Ovary (tissue), 7 donors: ENCODE measurements at regions not wholly inside any gene's neighbourhood (a gene's known extent, or its start where the extent isn't known, plus 50 kb on each side); places are given as distances from the start of the nearest gene placed in this dataset.
"Not testable (repeated sequence)": the region's sequence is repeated elsewhere in the genome, so short reads cannot be mapped to it uniquely, and the experiment has no call there.

Experiments
- DNase-seq, 5 donors: peaks; one replicate each; pipeline ENCODE4 v3.0.0-alpha.2; 2019 to 2020
- H3K27ac ChIP-seq, 2 donors: fragments of 200-600 bp; one replicate each; pipeline versions ENCODE4 v1.5.1 to v1.8.0; 2019 to 2022
- H3K27me3 ChIP-seq: fragments of 200-600 bp; one replicate; pipeline ENCODE4 v1.8.0; 2022
- H3K36me3 ChIP-seq: fragments of 200-600 bp; sonication (generic); one replicate; pipeline ENCODE4 v1.5.1; 2019
- H3K4me1 ChIP-seq: one replicate; pipeline ENCODE4 v1.8.1; 2013; ENCODE audit warnings: mild to moderate bottlenecking, moderate library complexity; ENCODE audit not compliant: insufficient read depth
- H3K4me3 ChIP-seq: fragments of 200-600 bp; sonication (generic); one replicate; pipeline ENCODE4 v1.5.1; 2017
- H3K9me3 ChIP-seq, 2 donors: fragments of 200-600 bp in 1 of 2; sonication (generic) in 1 of 2; one replicate each; pipeline versions ENCODE4 v1.5.1 to v1.8.1; 2013 to 2019; ENCODE audit warnings: mild to moderate bottlenecking in 1 of 2, moderate library complexity in 1 of 2
- EP300 ChIP-seq: sonication (generic); formaldehyde crosslinking; IDR thresholded peaks from one replicate; pipeline ENCODE4 v1.6.1; 2017; ENCODE audit warnings: antibody characterized with exemption
- POLR2A ChIP-seq: fragments of 450-650 bp; IDR thresholded peaks from one replicate; pipeline ENCODE4 v1.6.1; 2017; ENCODE audit warnings: antibody characterized with exemption, mild to moderate bottlenecking, moderate library complexity
- WGBS, 3 donors: extraction: QIAGEN DNeasy Blood & Tissue Kit in 1 of 3; methylation state at CpG; one replicate each; pipeline versions ENCODE4 v1.1.5 to v1.1.7; 2013 to 2017; 5-methylcytosine and 5-hydroxymethylcytosine counted together
- intact Hi-C, 4 donors: fragments of 100-400 bp; cut with DNase I; formaldehyde crosslinking; loops; one replicate each; pipeline versions ENCODE4 v1.11.0 to v1.15.1; 2022 to 2023
- TF ChIP-seq, protein P1 (sequence below), 3 donors: fragments of 450-650 bp in 2 of 3; fragments of 200-600 bp in 1 of 3; IDR thresholded peaks; one replicate each; pipeline versions ENCODE4 v1.5.1 to v1.8.0; 2016 to 2022; ENCODE audit warnings: antibody characterized with exemption in 3 of 3, mild to moderate bottlenecking in 1 of 3
- donor health status: DM: no; HTN: no; CAD: no; lungs with moderate emphysema.
- donor health status: DM: no; HTN: no; CAD: no.
- donor health status: Bipolar disorder and iron deficiency.
- donor health status: DM: no; HTN: no; CAD: no.
- donor health status: DM: yes; HTN: yes; CAD: no.

DNA sequence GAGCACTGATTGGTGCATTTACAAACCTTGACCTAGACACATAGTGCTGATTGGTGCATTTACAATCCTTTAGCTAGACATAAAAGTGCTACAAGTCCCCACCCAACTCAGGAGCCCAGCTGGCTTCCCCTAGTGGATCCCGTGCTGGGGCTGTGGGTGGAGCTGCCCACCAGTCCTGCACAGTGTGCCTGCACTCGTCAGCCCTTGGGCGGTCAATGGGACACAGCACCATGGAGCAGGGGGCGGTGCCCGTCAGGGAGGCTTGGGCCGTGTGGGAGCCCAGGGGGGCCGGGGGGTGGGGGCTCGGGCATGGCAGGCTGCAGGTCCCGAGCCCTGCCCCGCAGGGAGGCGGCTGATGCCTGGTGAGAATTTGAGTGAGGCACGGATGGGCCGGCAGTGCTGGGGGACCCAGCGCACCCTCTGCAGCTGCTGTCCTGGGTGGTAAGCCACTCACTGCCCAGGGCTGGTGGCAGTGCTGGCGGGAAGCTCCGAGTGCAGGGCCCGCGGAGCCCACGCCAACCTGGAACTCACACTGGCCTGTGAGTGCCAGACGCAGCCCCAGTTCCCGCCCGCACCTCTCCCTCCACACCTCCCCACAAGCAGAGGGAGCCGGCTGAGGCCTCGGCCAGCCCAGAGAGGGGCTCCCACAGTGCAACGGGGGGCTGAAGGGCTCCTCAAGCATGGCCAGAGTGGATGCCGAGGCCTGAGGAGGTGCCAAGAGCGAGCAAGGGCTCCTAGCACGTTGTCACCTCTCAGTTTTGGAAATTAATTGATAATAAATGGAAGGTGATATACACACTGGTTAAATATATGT, 207.7 kb downstream of the RAP2B start:
- no peaks in the 10 kb centered on the region for H3K9me3 ChIP-seq
- no peaks in the 10 kb centered on the region for H3K4me1 ChIP-seq
- TF ChIP-seq, protein P1, sequence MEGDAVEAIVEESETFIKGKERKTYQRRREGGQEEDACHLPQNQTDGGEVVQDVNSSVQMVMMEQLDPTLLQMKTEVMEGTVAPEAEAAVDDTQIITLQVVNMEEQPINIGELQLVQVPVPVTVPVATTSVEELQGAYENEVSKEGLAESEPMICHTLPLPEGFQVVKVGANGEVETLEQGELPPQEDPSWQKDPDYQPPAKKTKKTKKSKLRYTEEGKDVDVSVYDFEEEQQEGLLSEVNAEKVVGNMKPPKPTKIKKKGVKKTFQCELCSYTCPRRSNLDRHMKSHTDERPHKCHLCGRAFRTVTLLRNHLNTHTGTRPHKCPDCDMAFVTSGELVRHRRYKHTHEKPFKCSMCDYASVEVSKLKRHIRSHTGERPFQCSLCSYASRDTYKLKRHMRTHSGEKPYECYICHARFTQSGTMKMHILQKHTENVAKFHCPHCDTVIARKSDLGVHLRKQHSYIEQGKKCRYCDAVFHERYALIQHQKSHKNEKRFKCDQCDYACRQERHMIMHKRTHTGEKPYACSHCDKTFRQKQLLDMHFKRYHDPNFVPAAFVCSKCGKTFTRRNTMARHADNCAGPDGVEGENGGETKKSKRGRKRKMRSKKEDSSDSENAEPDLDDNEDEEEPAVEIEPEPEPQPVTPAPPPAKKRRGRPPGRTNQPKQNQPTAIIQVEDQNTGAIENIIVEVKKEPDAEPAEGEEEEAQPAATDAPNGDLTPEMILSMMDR (IDR thresholded peaks at IDR 0.05): no peak
- TF ChIP-seq EP300: no peak
- TF ChIP-seq POLR2A: no peak
- H3K4me3 ChIP-seq: no peak overlapping the region
- no peak overlapping the region for H3K27ac ChIP-seq
- no peaks in the 10 kb centered on the region for H3K27me3 ChIP-seq
- intact Hi-C loops: no loop called here
- DNase-seq: no peak
- 92 to 95% (median 92%) methylated on average over 13 to 28 of the region's 28 CpGs for WGBS, 3 donors
- no peaks in the 10 kb centered on the region for H3K36me3 ChIP-seq

- Histone ChIP-seq H3K36me3 (no peaks in the 10 kb centered on the region), H3K9me3 (no peaks in the 10 kb centered on the region), H3K4me1 (no peaks in the 10 kb centered on the region), H3K27me3 (no peaks in the 10 kb centered on the region), H3K27ac (no peak overlapping the region), H3K4me3 (no peak overlapping the region)
- 93 to 94% (median 94%) methylated on average over 1 of the region's 1 CpG for WGBS, 3 donors
- no peak for DNase-seq
- intact Hi-C loops: no loop called here
- TF ChIP-seq EP300 (no peak), POLR2A (no peak)
- TF ChIP-seq, protein P1 (IDR thresholded peaks at IDR 0.05): no peak
These were observed 208.7 kb downstream of the RAP2B start for GRCh38 chr3:153370680-153371079.

GRCh38 chr3:153372326-153372725, 210.3 kb downstream of the RAP2B start:
- Histone ChIP-seq H3K4me3 (no peak overlapping the region), H3K27me3 (no peaks in the 10 kb centered on the region), H3K9me3 (no peaks in the 10 kb centered on the region), H3K36me3 (no peaks in the 10 kb centered on the region), H3K4me1 (no peaks in the 10 kb centered on the region), H3K27ac (no peak overlapping the region)
- intact Hi-C loops: no loop called here
- 85 to 93% (median 86%) methylated on average over 5 of the region's 5 CpGs for WGBS, 3 donors
- no peak for DNase-seq
- TF ChIP-seq, protein P1 (IDR thresholded peaks at IDR 0.05): no peak
- TF ChIP-seq POLR2A (no peak), EP300 (no peak)

DNA sequence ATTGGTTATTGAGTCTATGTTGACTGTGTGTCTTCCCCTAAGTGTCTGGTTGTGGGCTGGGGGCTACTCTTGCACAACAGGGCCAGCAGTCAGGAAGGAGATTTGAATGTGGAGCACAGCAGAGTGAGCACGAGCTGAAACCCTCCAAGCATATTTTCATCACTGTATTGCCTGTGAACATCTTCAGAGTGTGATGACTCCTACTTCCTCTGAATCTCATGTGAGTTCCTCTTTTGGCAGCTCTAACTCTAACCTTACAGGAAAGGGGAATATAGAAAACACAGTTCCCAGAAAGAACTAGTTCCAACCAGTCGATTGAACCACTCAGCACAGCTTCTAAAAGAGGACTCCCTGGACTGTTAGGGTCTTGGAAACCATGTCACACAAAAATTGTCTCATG, 211.6 kb downstream of the RAP2B start:
- H3K9me3 ChIP-seq: no peaks in the 10 kb centered on the region
- no peak overlapping the region for H3K27ac ChIP-seq
- TF ChIP-seq, protein P1 (IDR thresholded peaks at IDR 0.05): no peak
- no peak for TF ChIP-seq POLR2A
- TF ChIP-seq EP300: no peak
- intact Hi-C loops: no loop called here
- DNase-seq: no peak
- WGBS, 3 donors: 80 to 84% (median 83%) methylated on average over 2 of the region's 2 CpGs
- no peaks in the 10 kb centered on the region for H3K27me3 ChIP-seq
- no peaks in the 10 kb centered on the region for H3K4me1 ChIP-seq
- no peak overlapping the region for H3K4me3 ChIP-seq
- H3K36me3 ChIP-seq: no peaks in the 10 kb centered on the region

- H3K27ac ChIP-seq, H3K9me3 ChIP-seq, H3K27me3 ChIP-seq, H3K4me3 ChIP-seq, H3K36me3 ChIP-seq, DNase-seq, intact Hi-C loops, H3K4me1 ChIP-seq: not testable (repeated sequence)
- 85 to 95% methylated on average over 18 to 24 of the region's 24 CpGs; no CpG with 5 or more reads in 1 of the 3 donors for WGBS, 3 donors
These were observed 216.3 kb downstream of the RAP2B start for GRCh38 chr3:153378366-153378765.
